PC-9 (cell line): ENCODE measurements at regions not wholly inside any gene's neighbourhood (a gene's known extent, or its start where the extent isn't known, plus 50 kb on each side); places are given as distances from the start of the nearest gene placed in this dataset.

Experiments used
- BruUV-seq: library from RNA; stranded (reverse); fragments of 400-500 nt; replicated peaks from 2 replicates; lab custom pipeline; 2021; lab: Mats Ljungman, UMichigan
- CTCF ChIA-PET: fragments of 300-600 bp; sonication (Branson Sonifier 250); formaldehyde crosslinking; loops from one replicate; lab custom pipeline; 2022; ENCODE audit warnings: antibody characterized with exemption; lab: Charles Lee
- POLR2A ChIA-PET: fragments of 300-600 bp; sonication (Branson Sonifier 250); formaldehyde crosslinking; loops from one replicate; lab custom pipeline; 2022; ENCODE audit warnings: antibody characterized with exemption; ENCODE audit not compliant: unreplicated experiment; lab: Charles Lee
- DNase-seq, 2 experiments: peaks; one replicate each; pipeline versions ENCODE4 v3.0.0 to v3.0.0-alpha.2; 2015 to 2022; ENCODE audit warnings: mixed read lengths in 1 of 2
- H2AFZ ChIP-seq: fragments of 200-600 bp; sonication (generic); 2 replicates; pipeline ENCODE4 v1.8.1; 2017; ENCODE audit warnings: antibody characterized with exemption
- H3F3A ChIP-seq: fragments of 200-600 bp; sonication (generic); 2 replicates; pipeline ENCODE4 v1.8.1; 2017; ENCODE audit warnings: antibody characterized with exemption, mild to moderate bottlenecking, low read depth; ENCODE audit not compliant: insufficient read depth
- H3K27ac ChIP-seq: fragments of 200-600 bp; sonication (generic); 2 replicates; pipeline ENCODE4 v1.6.1; 2016; ENCODE audit warnings: mixed run types
- H3K27me3 ChIP-seq: fragments of 200-600 bp; sonication (generic); 2 replicates; pipeline ENCODE4 v1.6.1; 2016; ENCODE audit warnings: low read depth, mixed run types; ENCODE audit not compliant: insufficient read depth
- H3K36me3 ChIP-seq: fragments of 200-600 bp; sonication (generic); 2 replicates; pipeline ENCODE4 v1.6.1; 2016; ENCODE audit warnings: low read depth, mixed run types
- H3K4me1 ChIP-seq: fragments of 200-600 bp; sonication (generic); replicated peaks from 2 replicates; pipeline ENCODE4 v1.6.1; 2016; ENCODE audit warnings: mixed run types; ENCODE audit not compliant: insufficient read depth
- H3K4me2 ChIP-seq: fragments of 200-600 bp; sonication (generic); 2 replicates; pipeline ENCODE4 v1.6.1; 2017; ENCODE audit warnings: mixed run types
- H3K4me3 ChIP-seq: fragments of 200-600 bp; sonication (generic); 2 replicates; pipeline ENCODE4 v1.6.1; 2016; ENCODE audit warnings: mixed run types
- H3K79me2 ChIP-seq: fragments of 200-600 bp; sonication (generic); 2 replicates; pipeline ENCODE4 v1.6.1; 2017; ENCODE audit warnings: low read depth, mixed run types
- H3K9me2 ChIP-seq: fragments of 200-600 bp; sonication (generic); 2 replicates; pipeline ENCODE4 v1.8.1; 2017; ENCODE audit warnings: mild to moderate bottlenecking; ENCODE audit not compliant: insufficient read depth
- H3K9me3 ChIP-seq: fragments of 200-600 bp; sonication (generic); 2 replicates; pipeline ENCODE4 v1.8.1; 2016; ENCODE audit warnings: low read depth; ENCODE audit not compliant: insufficient read depth
- H4K20me1 ChIP-seq: fragments of 200-600 bp; sonication (generic); 2 replicates; pipeline ENCODE4 v1.8.1; 2017; ENCODE audit not compliant: insufficient read depth
- EZH2 ChIP-seq: fragments of 200-600 bp; sonication (generic); IDR thresholded peaks from 2 replicates; pipeline ENCODE4 v1.8.0; 2017; ENCODE audit warnings: antibody characterized with exemption, low read depth
- intact Hi-C: fragments of 100-400 bp; cut with micrococcal nuclease; formaldehyde crosslinking; loops from one replicate; pipeline ENCODE4 v1.10.0; 2022; ENCODE audit not compliant: unreplicated experiment
- TF ChIP-seq, protein P1 (sequence below): fragments of 200-600 bp; sonication (generic); conservative IDR thresholded peaks from 2 replicates; pipeline ENCODE4 v1.6.1; 2017; ENCODE audit warnings: mixed run types, antibody characterized with exemption, mild to moderate bottlenecking, moderate library complexity

DNA sequence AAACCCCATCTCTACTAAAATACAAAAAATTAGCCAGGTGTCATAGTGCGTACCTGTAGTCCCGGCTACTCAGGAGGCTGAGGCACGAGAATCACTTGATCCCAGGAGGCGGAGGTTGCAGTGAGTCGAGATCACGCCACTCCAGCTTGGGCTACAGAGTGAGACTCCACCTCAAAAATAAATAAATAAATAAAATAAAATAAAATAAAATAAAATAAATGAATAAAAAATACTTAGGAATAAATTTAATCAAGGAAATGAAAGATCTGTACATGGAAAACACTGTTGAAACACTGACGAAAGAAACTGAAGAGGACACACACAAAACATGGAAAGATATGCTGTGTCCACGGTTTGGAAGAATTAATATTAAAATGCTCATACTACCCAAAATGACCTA lies 56.5 kb upstream of the ASPRV1 start:
- no peaks in the 10 kb centered on the region for H3F3A ChIP-seq
- no peak for DNase-seq
- no peaks in the 10 kb centered on the region for H3K9me2 ChIP-seq
- H3K27me3 ChIP-seq, result no peaks in the 10 kb centered on the region
- no peaks in the 10 kb centered on the region for H3K4me1 ChIP-seq
- H2AFZ ChIP-seq, result no peak overlapping the region
- no peaks in the 10 kb centered on the region; the same call in 1 of the 2 replicates for H3K9me3 ChIP-seq
- no peaks in the 10 kb centered on the region for H4K20me1 ChIP-seq
- ChIA-PET POLR2A (no interaction called here), CTCF (no interaction called here)
- H3K27ac ChIP-seq, result no peak overlapping the region
- TF ChIP-seq EZH2, result no peak
- TF ChIP-seq, protein P1, sequence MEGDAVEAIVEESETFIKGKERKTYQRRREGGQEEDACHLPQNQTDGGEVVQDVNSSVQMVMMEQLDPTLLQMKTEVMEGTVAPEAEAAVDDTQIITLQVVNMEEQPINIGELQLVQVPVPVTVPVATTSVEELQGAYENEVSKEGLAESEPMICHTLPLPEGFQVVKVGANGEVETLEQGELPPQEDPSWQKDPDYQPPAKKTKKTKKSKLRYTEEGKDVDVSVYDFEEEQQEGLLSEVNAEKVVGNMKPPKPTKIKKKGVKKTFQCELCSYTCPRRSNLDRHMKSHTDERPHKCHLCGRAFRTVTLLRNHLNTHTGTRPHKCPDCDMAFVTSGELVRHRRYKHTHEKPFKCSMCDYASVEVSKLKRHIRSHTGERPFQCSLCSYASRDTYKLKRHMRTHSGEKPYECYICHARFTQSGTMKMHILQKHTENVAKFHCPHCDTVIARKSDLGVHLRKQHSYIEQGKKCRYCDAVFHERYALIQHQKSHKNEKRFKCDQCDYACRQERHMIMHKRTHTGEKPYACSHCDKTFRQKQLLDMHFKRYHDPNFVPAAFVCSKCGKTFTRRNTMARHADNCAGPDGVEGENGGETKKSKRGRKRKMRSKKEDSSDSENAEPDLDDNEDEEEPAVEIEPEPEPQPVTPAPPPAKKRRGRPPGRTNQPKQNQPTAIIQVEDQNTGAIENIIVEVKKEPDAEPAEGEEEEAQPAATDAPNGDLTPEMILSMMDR, result no peak
- intact Hi-C loops, result no loop called here
- BruUV-seq, result no TSS peak
- no peaks in the 10 kb centered on the region for H3K36me3 ChIP-seq
- no peaks in the 10 kb centered on the region for H3K79me2 ChIP-seq
- no peak overlapping the region for H3K4me3 ChIP-seq
- no peak overlapping the region for H3K4me2 ChIP-seq

DNA sequence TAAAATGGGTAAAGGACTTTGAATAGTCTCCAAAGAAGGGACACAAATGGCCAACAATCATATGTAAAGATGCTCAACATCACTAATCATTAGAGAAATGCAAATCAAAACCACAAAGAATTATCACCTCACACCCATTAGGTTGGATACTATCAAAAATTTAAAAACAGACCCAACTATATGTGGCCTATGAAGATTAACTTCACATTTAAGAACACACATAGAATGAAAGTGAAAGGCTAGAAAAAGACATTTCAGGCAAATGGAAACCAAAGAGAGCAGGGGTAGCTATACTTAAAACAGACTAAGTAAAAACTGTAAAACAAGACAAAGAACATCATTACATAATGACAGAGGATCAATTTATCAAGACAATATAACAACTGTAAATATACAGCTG lies 53.5 kb upstream of the ASPRV1 start:
- TF ChIP-seq, protein P1, result no peak
- no peak for TF ChIP-seq EZH2
- intact Hi-C loops, result no loop called here
- H3K4me3 ChIP-seq, result no peak overlapping the region
- no peaks in the 10 kb centered on the region; the same call in 1 of the 2 replicates for H3K9me3 ChIP-seq
- H3K4me2 ChIP-seq, result no peak overlapping the region
- H3K27me3 ChIP-seq, result no peaks in the 10 kb centered on the region
- H3F3A ChIP-seq, result no peaks in the 10 kb centered on the region
- no peaks in the 10 kb centered on the region for H3K36me3 ChIP-seq
- no TSS peak for BruUV-seq
- no peaks in the 10 kb centered on the region for H4K20me1 ChIP-seq
- H3K9me2 ChIP-seq, result no peaks in the 10 kb centered on the region
- no peak for DNase-seq
- no peaks in the 10 kb centered on the region for H3K79me2 ChIP-seq
- no peak overlapping the region for H3K27ac ChIP-seq
- CTCF ChIA-PET, result no interaction called here
- 0 out of 2 replicates have a peak, but pooled peaks cover 8% of the 10 kb centered on the region for H3K4me1 ChIP-seq
- no peak overlapping the region for H2AFZ ChIP-seq
- POLR2A ChIA-PET, result no interaction called here

GRCh38 chr2:70012887-70013286 lies 51.5 kb upstream of the ASPRV1 start:
- no peak overlapping the region for H3K4me3 ChIP-seq
- ChIA-PET CTCF (no interaction called here), POLR2A (no interaction called here)
- no peak overlapping the region for H2AFZ ChIP-seq
- H3K79me2 ChIP-seq, result no peaks in the 10 kb centered on the region
- H3K4me1 ChIP-seq, result 0 out of 2 replicates have a peak, but pooled peaks cover 11% of the 10 kb centered on the region
- H3F3A ChIP-seq, result peaks cover 4% of the 10 kb centered on the region; the same call in 1 of the 2 replicates
- no peaks in the 10 kb centered on the region for H3K9me3 ChIP-seq
- no peaks in the 10 kb centered on the region for H3K27me3 ChIP-seq
- H3K4me2 ChIP-seq, result no peak overlapping the region
- H3K27ac ChIP-seq, result no peak overlapping the region
- TF ChIP-seq, protein P1, result no peak
- TF ChIP-seq EZH2, result no peak
- no peaks in the 10 kb centered on the region for H3K9me2 ChIP-seq
- no peak for DNase-seq
- no peaks in the 10 kb centered on the region for H3K36me3 ChIP-seq
- BruUV-seq, result no TSS peak
- H4K20me1 ChIP-seq, result no peaks in the 10 kb centered on the region
- intact Hi-C loops, result no loop called here
